Activated CD8-positive, alpha-beta T cell treated with anti-CD3 and anti-CD28 coated beads for 36 hours (primary cell): ENCODE measurements at regions not wholly inside any gene's neighbourhood (a gene's known extent, or its start where the extent isn't known, plus 50 kb on each side); places are given as distances from the start of the nearest gene placed in this dataset.
A peak's percentile ranks its signal among the peaks of the same experiment; 100 is the strongest.

Experiments
- ATAC-seq: fragments of 200-7000 bp; cut with Tn5 transposase; one replicate; pipeline ENCODE4 v1.10.0; 2021; ENCODE audit warnings: mild to moderate bottlenecking, moderate library complexity
- CTCF ChIA-PET: fragments of 350-600 bp; sonication (Branson Sonifier 250); formaldehyde crosslinking; loops from one replicate; lab custom pipeline; 2021; ENCODE audit warnings: antibody characterized with exemption; lab: Charles Lee
- POLR2A ChIA-PET: fragments of 350-600 bp; sonication (Branson Sonifier 250); formaldehyde crosslinking; loops from one replicate; lab custom pipeline; 2021; ENCODE audit warnings: antibody characterized with exemption; lab: Charles Lee
- DNase-seq: peaks from one replicate; pipeline ENCODE4 v3.0.0-alpha.2; 2020
- H3K27ac Mint-ChIP-seq: one replicate; pipeline ENCODE4 v1.8.0; 2021; ENCODE audit warnings: mild to moderate bottlenecking, mixed read lengths
- H3K27me3 Mint-ChIP-seq: one replicate; pipeline ENCODE4 v1.8.0; 2021; ENCODE audit warnings: mixed read lengths
- H3K36me3 Mint-ChIP-seq: one replicate; pipeline ENCODE4 v1.8.0; 2021; ENCODE audit warnings: low read depth, mixed read lengths
- H3K4me1 Mint-ChIP-seq: one replicate; pipeline ENCODE4 v1.8.0; 2021; ENCODE audit warnings: low read depth, mixed read lengths
- H3K4me3 Mint-ChIP-seq: one replicate; pipeline ENCODE4 v1.8.0; 2021; ENCODE audit warnings: mild to moderate bottlenecking, moderate library complexity, mixed read lengths
- H3K9me3 Mint-ChIP-seq: one replicate; pipeline ENCODE4 v1.8.0; 2021; ENCODE audit warnings: mixed read lengths
- intact Hi-C: fragments of 100-400 bp; cut with micrococcal nuclease; formaldehyde crosslinking; loops from one replicate; pipeline ENCODE4 v1.10.0; 2022
- TF ChIP-seq, protein P1 (sequence below): fragments of 200-600 bp; IDR thresholded peaks from one replicate; pipeline ENCODE4 v1.8.0; 2022; ENCODE audit warnings: antibody characterized with exemption, mild to moderate bottlenecking

DNA sequence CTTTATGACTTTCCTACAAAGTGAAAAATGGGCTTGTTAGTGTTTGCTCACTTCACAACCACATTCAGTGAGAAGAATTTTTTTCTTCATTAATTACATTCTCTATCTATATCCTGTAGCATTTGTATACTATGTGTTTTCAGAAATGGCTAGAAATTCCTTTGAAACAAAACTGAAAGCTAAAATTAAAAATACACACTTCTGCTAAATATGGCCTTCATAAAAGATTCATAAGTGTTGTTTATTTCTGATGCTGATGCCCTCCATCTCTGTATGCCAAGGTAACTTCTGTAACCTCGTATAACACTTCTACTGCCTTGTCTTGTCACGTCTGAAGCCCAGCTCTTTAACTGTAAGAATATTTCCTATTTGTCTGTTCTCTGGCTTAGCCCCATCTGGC, 59.8 kb downstream of the PMAIP1 start:
- TF ChIP-seq, protein P1, sequence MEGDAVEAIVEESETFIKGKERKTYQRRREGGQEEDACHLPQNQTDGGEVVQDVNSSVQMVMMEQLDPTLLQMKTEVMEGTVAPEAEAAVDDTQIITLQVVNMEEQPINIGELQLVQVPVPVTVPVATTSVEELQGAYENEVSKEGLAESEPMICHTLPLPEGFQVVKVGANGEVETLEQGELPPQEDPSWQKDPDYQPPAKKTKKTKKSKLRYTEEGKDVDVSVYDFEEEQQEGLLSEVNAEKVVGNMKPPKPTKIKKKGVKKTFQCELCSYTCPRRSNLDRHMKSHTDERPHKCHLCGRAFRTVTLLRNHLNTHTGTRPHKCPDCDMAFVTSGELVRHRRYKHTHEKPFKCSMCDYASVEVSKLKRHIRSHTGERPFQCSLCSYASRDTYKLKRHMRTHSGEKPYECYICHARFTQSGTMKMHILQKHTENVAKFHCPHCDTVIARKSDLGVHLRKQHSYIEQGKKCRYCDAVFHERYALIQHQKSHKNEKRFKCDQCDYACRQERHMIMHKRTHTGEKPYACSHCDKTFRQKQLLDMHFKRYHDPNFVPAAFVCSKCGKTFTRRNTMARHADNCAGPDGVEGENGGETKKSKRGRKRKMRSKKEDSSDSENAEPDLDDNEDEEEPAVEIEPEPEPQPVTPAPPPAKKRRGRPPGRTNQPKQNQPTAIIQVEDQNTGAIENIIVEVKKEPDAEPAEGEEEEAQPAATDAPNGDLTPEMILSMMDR, result no peak
- H3K4me3 Mint-ChIP-seq, result no peak overlapping the region
- ChIA-PET CTCF (interaction anchor here (1.0 kb wide), 1 partner anchor 28 kb away, joined by 3 read pairs; no protein-coding TSS in a partner anchor), POLR2A (interaction anchor here (0.9 kb wide), 1 partner anchor 60 kb away, joined by 3 read pairs; the partner anchor contains the start of gene PMAIP1)
- H3K9me3 Mint-ChIP-seq, result no peaks in the 10 kb centered on the region
- intact Hi-C loops, result no loop called here
- no peaks in the 10 kb centered on the region for H3K36me3 Mint-ChIP-seq
- H3K27me3 Mint-ChIP-seq, result peaks cover 9% of the 10 kb centered on the region
- peak; percentile 13 for ATAC-seq
- DNase-seq, result no peak
- H3K27ac Mint-ChIP-seq, result no peak overlapping the region
- peaks cover 8% of the 10 kb centered on the region for H3K4me1 Mint-ChIP-seq

- no peak overlapping the region for H3K27ac Mint-ChIP-seq
- peaks cover 10% of the 10 kb centered on the region for H3K4me1 Mint-ChIP-seq
- intact Hi-C loops, result no loop called here
- ChIA-PET POLR2A (interaction anchor here (0.9 kb wide), 1 partner anchor 59 kb away, joined by 3 read pairs; the partner anchor contains the start of gene PMAIP1), CTCF (interaction anchor here (1.0 kb wide), 1 partner anchor 29 kb away, joined by 3 read pairs; no protein-coding TSS in a partner anchor)
- TF ChIP-seq, protein P1, result no peak
- peak; percentile 37 for ATAC-seq
- no peaks in the 10 kb centered on the region for H3K9me3 Mint-ChIP-seq
- H3K4me3 Mint-ChIP-seq, result no peak overlapping the region
- DNase-seq, result no peak
- H3K36me3 Mint-ChIP-seq, result no peaks in the 10 kb centered on the region
- peaks cover 7% of the 10 kb centered on the region for H3K27me3 Mint-ChIP-seq
Measured at GRCh38 chr18:59959073-59959472, 59.3 kb downstream of the PMAIP1 start.

- POLR2A ChIA-PET, result no interaction called here
- H3K4me1 Mint-ChIP-seq, result peaks cover 17% of the 10 kb centered on the region
Measured at GRCh38 chr18:59957957-59958356, 58.2 kb downstream of the PMAIP1 start.

DNA sequence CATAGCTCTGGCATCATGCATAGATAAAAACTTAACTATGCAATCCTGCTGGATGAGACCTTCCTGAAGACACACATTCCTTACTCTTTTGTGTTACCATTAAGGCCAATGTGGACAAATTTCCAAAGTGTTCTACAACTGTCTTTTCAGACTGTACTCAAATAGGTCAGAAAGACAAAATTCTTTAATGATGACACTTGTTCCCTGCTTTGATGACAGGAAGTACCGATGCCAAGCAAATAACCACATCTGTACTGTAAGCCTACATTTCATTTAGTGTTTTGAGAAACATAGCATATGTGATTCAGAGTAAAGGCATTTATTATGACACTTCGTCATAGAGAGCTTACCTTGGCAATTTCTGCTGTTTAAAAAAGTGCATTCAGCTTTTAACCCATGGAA, 55.0 kb downstream of the PMAIP1 start:
- CTCF ChIA-PET, result no interaction called here
- Mint-ChIP-seq H3K9me3 (no peaks in the 10 kb centered on the region), H3K36me3 (no peaks in the 10 kb centered on the region), H3K4me1 (peaks cover 25% of the 10 kb centered on the region), H3K4me3 (no peak overlapping the region), H3K27ac (no peak overlapping the region), H3K27me3 (peaks cover 6% of the 10 kb centered on the region)
- TF ChIP-seq, protein P1, result no peak
- DNase-seq (no peak), ATAC-seq (no peak)
- POLR2A ChIA-PET, result no interaction called here
- intact Hi-C loops, result loop anchor here (5.0 kb wide), 1 partner anchor 47 kb away; no protein-coding TSS in a partner anchor

More at GRCh38 chr18:59957957-59958356, 58.2 kb downstream of the PMAIP1 start:
- intact Hi-C loops, result no loop called here
- ATAC-seq (no peak), DNase-seq (peak; percentile 15)
- no peaks in the 10 kb centered on the region for H3K36me3 Mint-ChIP-seq
- no peak overlapping the region for H3K27ac Mint-ChIP-seq
- peaks cover 6% of the 10 kb centered on the region for H3K27me3 Mint-ChIP-seq
- CTCF ChIA-PET, result interaction anchor here (1.0 kb wide), 1 partner anchor 30 kb away, joined by 4 read pairs; no protein-coding TSS in a partner anchor
- no peaks in the 10 kb centered on the region for H3K9me3 Mint-ChIP-seq
- H3K4me3 Mint-ChIP-seq, result no peak overlapping the region
- TF ChIP-seq, protein P1, result no peak

DNA sequence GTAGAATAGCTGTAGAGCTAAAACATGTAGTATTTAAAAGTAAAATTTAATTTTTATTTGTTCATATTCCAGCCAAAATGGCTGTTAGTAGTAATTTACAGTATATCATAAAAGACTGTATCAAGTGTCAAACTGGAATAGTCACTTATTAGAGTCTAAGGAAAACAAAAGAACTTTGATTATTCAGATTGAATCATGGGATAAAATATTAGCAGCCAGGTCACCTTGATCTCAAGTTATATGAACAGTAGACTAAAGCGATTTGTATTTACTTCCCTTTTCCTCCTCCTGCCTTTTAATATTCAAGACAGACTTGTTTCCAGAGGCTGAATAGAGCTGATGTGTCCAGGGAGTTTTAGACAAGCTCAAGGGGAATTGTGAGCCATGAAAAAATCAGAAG, 54.4 kb downstream of the PMAIP1 start:
- H3K9me3 Mint-ChIP-seq, result no peaks in the 10 kb centered on the region
- no peak overlapping the region for H3K4me3 Mint-ChIP-seq
- no peaks in the 10 kb centered on the region for H3K36me3 Mint-ChIP-seq
- H3K27me3 Mint-ChIP-seq, result peaks cover 6% of the 10 kb centered on the region
- POLR2A ChIA-PET, result interaction anchor here (0.6 to 1.3 kb wide), 2 partner anchors 12 to 55 kb away, joined by 3 to 10 read pairs; partner anchors contain the start of gene PMAIP1
- no peak overlapping the region for H3K27ac Mint-ChIP-seq
- no peak for DNase-seq
- CTCF ChIA-PET, result interaction anchor here (0.8 to 1.0 kb wide), 2 partner anchors 117 to 131 kb away, joined by 3 read pairs; no protein-coding TSS in a partner anchor
- TF ChIP-seq, protein P1, result no peak
- intact Hi-C loops, result loop anchor here (5.0 kb wide), 1 partner anchor 47 kb away; no protein-coding TSS in a partner anchor
- H3K4me1 Mint-ChIP-seq, result peaks cover 20% of the 10 kb centered on the region
- ATAC-seq, result no peak
